Neuronal stem cell (in vitro differentiated cells): ENCODE measurements at regions not wholly inside any gene's neighbourhood (a gene's known extent, or its start where the extent isn't known, plus 50 kb on each side); places are given as distances from the start of the nearest gene placed in this dataset.
"Not testable (repeated sequence)": the region's sequence is repeated elsewhere in the genome, so short reads cannot be mapped to it uniquely, and the experiment has no call there.

Source experiments
- DNase-seq: peaks from one replicate; pipeline ENCODE4 v3.0.0-alpha.2; 2013; ENCODE audit warnings: low spot score
- H2AFZ ChIP-seq: one replicate; pipeline ENCODE4 v1.6.1; 2013; ENCODE audit warnings: mild to moderate bottlenecking, low read length, inconsistent platforms
- H2AK5ac ChIP-seq: 2 replicates; pipeline ENCODE4 v1.6.1; 2013; ENCODE audit warnings: low read depth, mild to moderate bottlenecking, inconsistent platforms, low read length, moderate library complexity, mixed read lengths
- H2BK120ac ChIP-seq: 2 replicates; pipeline ENCODE4 v1.6.1; 2013; ENCODE audit warnings: low read depth, mild to moderate bottlenecking, inconsistent platforms, low read length, moderate library complexity, mixed read lengths
- H2BK12ac ChIP-seq: one replicate; pipeline ENCODE4 v1.6.1; 2013; ENCODE audit warnings: low read length, inconsistent platforms
- H2BK15ac ChIP-seq: 2 replicates; pipeline ENCODE4 v1.6.1; 2013; ENCODE audit warnings: mild to moderate bottlenecking, low read length, inconsistent platforms, mixed read lengths
- H2BK5ac ChIP-seq: one replicate; pipeline ENCODE4 v1.6.1; 2013; ENCODE audit warnings: inconsistent platforms, mild to moderate bottlenecking, low read length, moderate library complexity
- H3K14ac ChIP-seq: one replicate; pipeline ENCODE4 v1.6.1; 2013; ENCODE audit warnings: low read length, inconsistent platforms
- H3K18ac ChIP-seq: 2 replicates; pipeline ENCODE4 v1.6.1; 2013; ENCODE audit warnings: low read length, inconsistent platforms
- H3K23ac ChIP-seq: 2 replicates; pipeline ENCODE4 v1.6.1; 2013; ENCODE audit warnings: low read depth, mild to moderate bottlenecking, mixed read lengths, low read length, inconsistent platforms; ENCODE audit not compliant: poor library complexity
- H3K27ac ChIP-seq: replicated peaks from 3 replicates; pipeline ENCODE4 v1.5.1; 2013; ENCODE audit warnings: low read length, inconsistent platforms
- H3K27me3 ChIP-seq, 3 experiments: 2 replicates each; pipeline ENCODE4 v1.6.1; 2013; ENCODE audit warnings: low read length in 3 of 3, mild to moderate bottlenecking in 2 of 3, inconsistent platforms in 1 of 3, low read depth in 1 of 3, mixed read lengths in 1 of 3, moderate library complexity in 1 of 3; ENCODE audit not compliant: control insufficient read depth in 3 of 3, insufficient read depth in 3 of 3
- H3K36me3 ChIP-seq, 2 donors: replicated peaks in 1 of 2; 2 replicates each; pipeline ENCODE4 v1.6.1; 2013; ENCODE audit warnings: low read length in 2 of 2; ENCODE audit not compliant: control insufficient read depth in 2 of 2, insufficient read depth in 2 of 2
- H3K4ac ChIP-seq: 2 replicates; pipeline ENCODE4 v1.6.1; 2013; ENCODE audit warnings: inconsistent platforms, mild to moderate bottlenecking, low read length, moderate library complexity
- H3K4me1 ChIP-seq, 2 donors: 1 replicate in 1 of 2; 2 replicates in 1 of 2; pipeline ENCODE4 v1.6.1; 2013; ENCODE audit warnings: low read length in 2 of 2, low read depth in 1 of 2; ENCODE audit not compliant: control insufficient read depth in 2 of 2, insufficient read depth in 1 of 2
- H3K4me2 ChIP-seq: one replicate; pipeline ENCODE4 v1.6.1; 2013; ENCODE audit warnings: mild to moderate bottlenecking, low read length, inconsistent platforms; ENCODE audit not compliant: insufficient read depth, poor library complexity, severe bottlenecking
- H3K4me3 ChIP-seq, 2 donors: 2 replicates each; pipeline ENCODE4 v1.5.1; 2013; ENCODE audit warnings: low read length in 2 of 2, mild to moderate bottlenecking in 2 of 2, inconsistent platforms in 1 of 2, moderate library complexity in 1 of 2
- H3K79me1 ChIP-seq: one replicate; pipeline ENCODE4 v1.6.1; 2013; ENCODE audit warnings: low read depth, mild to moderate bottlenecking, inconsistent platforms, low read length, moderate library complexity
- H3K9ac ChIP-seq: one replicate; pipeline ENCODE4 v1.6.1; 2013; ENCODE audit warnings: mild to moderate bottlenecking, low read depth, low read length, inconsistent platforms; ENCODE audit not compliant: poor library complexity
- H3K9me3 ChIP-seq, 2 donors: replicated peaks in 1 of 2; 2 replicates each; pipeline versions ENCODE3 to v1.6.1; 2013; ENCODE audit warnings: low read length in 2 of 2, mild to moderate bottlenecking in 2 of 2, inconsistent platforms in 1 of 2, low read depth in 1 of 2, mixed read lengths in 1 of 2, moderate library complexity in 1 of 2; ENCODE audit not compliant: control insufficient read depth in 2 of 2, insufficient read depth in 1 of 2
- H4K8ac ChIP-seq: one replicate; pipeline ENCODE4 v1.6.1; 2013; ENCODE audit warnings: low read depth, mild to moderate bottlenecking, inconsistent platforms, low read length, moderate library complexity
- H4K91ac ChIP-seq: one replicate; pipeline ENCODE4 v1.6.1; 2013; ENCODE audit warnings: low read length, low read depth, mild to moderate bottlenecking, inconsistent platforms; ENCODE audit not compliant: poor library complexity
- WGBS, 2 donors: extraction: QIAGEN DNeasy Blood & Tissue Kit; methylation state at CpG; one replicate each; pipeline ENCODE4 v1.1.7; 2013; ENCODE audit warnings: missing lambda C conversion rate in 2 of 2, mixed read lengths in 1 of 2; ENCODE audit not compliant: insufficient read length in 2 of 2, insufficient replicate concordance in 1 of 2; ENCODE audit errors: extremely low coverage in 2 of 2; 5-methylcytosine and 5-hydroxymethylcytosine counted together

DNA sequence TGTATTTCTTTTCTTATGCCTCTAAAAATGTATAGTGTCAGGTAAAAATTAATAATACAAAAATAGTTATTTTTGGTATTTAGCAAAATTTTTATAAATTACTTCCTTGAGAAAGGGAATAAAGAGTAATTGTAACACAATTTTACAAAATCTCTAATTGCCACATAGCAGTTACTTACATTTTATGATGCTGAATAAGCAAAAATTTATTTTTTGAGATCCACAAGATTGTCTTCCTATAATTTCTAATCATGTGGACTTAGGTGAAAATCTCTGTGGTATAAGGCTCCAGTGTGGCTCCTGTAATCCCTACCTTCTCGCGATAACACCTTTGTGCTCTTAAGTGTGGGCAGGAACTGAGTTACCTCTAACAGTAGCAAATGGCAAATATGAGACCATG is 487.1 kb upstream of the ZNF337 start:
- H3K18ac ChIP-seq, H2BK5ac ChIP-seq, H3K9me3 ChIP-seq, H4K8ac ChIP-seq, H3K36me3 ChIP-seq, H2BK12ac ChIP-seq, DNase-seq, H3K4ac ChIP-seq, H3K9ac ChIP-seq, H3K4me3 ChIP-seq, H2AFZ ChIP-seq, H2AK5ac ChIP-seq, H3K27ac ChIP-seq, H2BK120ac ChIP-seq, H3K79me1 ChIP-seq, H4K91ac ChIP-seq, H3K14ac ChIP-seq, H3K4me2 ChIP-seq, H3K27me3 ChIP-seq, H3K4me1 ChIP-seq, H3K23ac ChIP-seq, H2BK15ac ChIP-seq: not testable (repeated sequence)
- WGBS, 2 donors, result no CpG with 5 or more reads among the region's 2 CpGs

DNA sequence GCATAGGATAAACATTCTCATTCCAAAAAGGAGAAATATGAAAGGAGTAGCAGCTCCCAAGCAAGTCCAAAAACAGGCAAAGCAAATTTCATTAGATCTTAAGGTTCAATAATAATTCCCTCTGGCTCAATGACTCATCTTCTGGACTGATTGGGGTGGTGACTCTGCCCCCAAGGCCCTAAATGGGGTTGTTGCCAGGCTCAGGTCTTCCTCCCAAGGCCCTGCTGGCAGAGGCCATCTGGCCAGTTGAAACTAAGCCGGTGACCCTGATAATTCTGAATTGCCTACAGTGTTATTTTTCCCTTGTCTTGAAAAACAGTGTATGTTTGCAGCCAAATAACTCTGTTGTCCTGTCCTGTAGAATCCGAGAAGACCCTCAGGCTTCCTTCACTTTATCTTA is 484.7 kb upstream of the ZNF337 start:
- H3K9ac ChIP-seq, H2BK15ac ChIP-seq, DNase-seq, H3K9me3 ChIP-seq, H3K27me3 ChIP-seq, H2AFZ ChIP-seq, H3K18ac ChIP-seq, H3K23ac ChIP-seq, H4K8ac ChIP-seq, H3K4me1 ChIP-seq, H3K4ac ChIP-seq, H3K4me3 ChIP-seq, H3K79me1 ChIP-seq, H3K27ac ChIP-seq, H2BK5ac ChIP-seq, H2BK120ac ChIP-seq, H2AK5ac ChIP-seq, H3K36me3 ChIP-seq, H3K4me2 ChIP-seq, H4K91ac ChIP-seq, H3K14ac ChIP-seq, H2BK12ac ChIP-seq: not testable (repeated sequence)
- no CpG with 5 or more reads among the region's 2 CpGs for WGBS, 2 donors

DNA sequence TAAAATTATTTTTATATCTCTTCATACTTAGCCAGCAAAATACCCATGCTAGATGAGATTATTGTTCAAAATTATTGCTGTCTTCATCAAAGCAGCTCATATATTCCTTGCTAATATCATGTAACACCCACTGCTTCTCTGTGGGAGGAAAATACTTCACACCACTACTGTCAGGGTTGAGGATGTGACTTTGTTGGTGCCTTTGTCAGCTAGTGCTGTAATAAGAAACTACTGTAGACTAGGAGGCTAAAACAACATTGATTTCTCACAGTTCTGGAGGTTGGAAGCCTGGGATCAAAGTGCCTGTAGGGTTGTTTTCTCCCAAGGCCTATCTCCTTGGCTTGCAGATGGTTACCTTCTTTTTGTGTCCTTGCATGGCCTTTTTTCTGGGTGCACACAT is 475.2 kb upstream of the ZNF337 start:
- not testable (repeated sequence) for H3K27ac ChIP-seq, H3K36me3 ChIP-seq, H3K14ac ChIP-seq, H2BK12ac ChIP-seq, H3K18ac ChIP-seq, H2AK5ac ChIP-seq, H3K9me3 ChIP-seq, H2BK120ac ChIP-seq, H2BK5ac ChIP-seq, H3K4me3 ChIP-seq, H3K23ac ChIP-seq, DNase-seq, H3K27me3 ChIP-seq, H3K4me2 ChIP-seq, H3K4ac ChIP-seq, H3K79me1 ChIP-seq, H2AFZ ChIP-seq, H3K4me1 ChIP-seq, H3K9ac ChIP-seq, H4K91ac ChIP-seq, H2BK15ac ChIP-seq, H4K8ac ChIP-seq

DNA sequence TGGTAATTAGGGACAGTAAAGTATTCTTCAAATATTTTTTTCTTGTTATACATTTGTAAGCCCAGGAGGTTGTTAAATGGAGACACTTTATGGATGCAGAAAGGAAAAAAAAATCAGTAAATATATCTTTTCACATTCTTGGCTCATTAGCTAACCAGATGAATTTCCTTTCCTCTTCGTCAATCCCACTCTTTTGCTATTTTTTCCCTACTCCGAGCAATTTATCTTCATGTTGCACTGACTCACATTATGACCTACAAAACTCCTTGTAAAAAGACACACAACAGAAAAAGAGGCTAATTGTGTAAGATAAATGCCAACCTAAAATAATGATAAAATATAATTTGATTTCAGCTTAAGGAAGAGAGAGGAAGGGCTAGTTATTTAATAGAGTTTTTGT is 472.9 kb upstream of the ZNF337 start:
- Histone ChIP-seq H2AFZ (no peak overlapping the region), H3K18ac (no peak overlapping the region), H3K9me3 (no peaks in the 10 kb centered on the region), H2BK5ac (no peak overlapping the region), H4K91ac (no peak overlapping the region), H3K14ac (no peak overlapping the region), H3K9ac (no peak overlapping the region), H4K8ac (no peak overlapping the region), H2BK15ac (no peak overlapping the region), H3K4me3 (no peak overlapping the region), H2BK12ac (no peak overlapping the region), H3K79me1 (no peaks in the 10 kb centered on the region), H3K36me3 (no peaks in the 10 kb centered on the region), H2BK120ac (no peak overlapping the region), H3K4ac (no peak overlapping the region), H3K23ac (no peak overlapping the region), H3K4me2 (no peak overlapping the region), H3K27ac (no peak overlapping the region), H2AK5ac (no peak overlapping the region), H3K27me3 (no peaks in the 10 kb centered on the region), H3K4me1 (no peaks in the 10 kb centered on the region)
- WGBS, 2 donors, result no CpG with 5 or more reads among the region's 2 CpGs
- no peak for DNase-seq
